ENCODE measurements at regions not wholly inside any gene's neighbourhood (a gene's known extent, or its start where the extent isn't known, plus 50 kb on each side); places are given as distances from the start of the nearest gene placed in this dataset.
"Not testable (repeated sequence)": the region's sequence is repeated elsewhere in the genome, so short reads cannot be mapped to it uniquely, and the experiment has no call there.

GRCh38 chr3:74214286-74214685 is 400.2 kb downstream of the CNTN3 start:
- no peak for TF ChIP-seq CTCF (IDR thresholded peaks at IDR 0.05)
- ATAC-seq, result no peak
- Histone ChIP-seq H3K4me1 (no peaks in the 10 kb centered on the region), H3K27me3 (no peaks in the 10 kb centered on the region), H3K27ac (no peak overlapping the region), H3K4me3 (no peak overlapping the region), H3K9me3 (peaks cover 0 to 6% (median 0%) of the 10 kb centered on the region in 4 donors), H3K36me3 (no peaks in the 10 kb centered on the region)
- intact Hi-C loops (cut with DNase I), result no loop called here
- 70 to 82% methylated on average over 4 of the region's 4 CpGs for WGBS, 2 donors
- DNase-seq, result no peak
- FAIRE-seq, result no peak

GRCh38 chr3:74210739-74211138 is 403.7 kb downstream of the CNTN3 start:
- TF ChIP-seq CTCF (IDR thresholded peaks at IDR 0.05), result no peak
- FAIRE-seq (no peak), DNase-seq (no peak), ATAC-seq (no peak)
- no peaks in the 10 kb centered on the region for H3K9me3 ChIP-seq
- no peak overlapping the region for H3K27ac ChIP-seq
- H3K36me3 ChIP-seq, result no peaks in the 10 kb centered on the region
- intact Hi-C loops (cut with DNase I), result no loop called here
- no peaks in the 10 kb centered on the region for H3K4me1 ChIP-seq
- no peaks in the 10 kb centered on the region for H3K27me3 ChIP-seq
- H3K4me3 ChIP-seq, result no peak overlapping the region

- no peaks in the 10 kb centered on the region for H3K36me3 ChIP-seq
- H3K4me1 ChIP-seq, result no peaks in the 10 kb centered on the region
- intact Hi-C loops (cut with DNase I), result no loop called here
- H3K27me3 ChIP-seq, result no peaks in the 10 kb centered on the region
- H3K27ac ChIP-seq, result no peak overlapping the region
- WGBS, 2 donors, result 6 to 8% methylated on average over 2 of the region's 2 CpGs
- ATAC-seq (no peak), DNase-seq (no peak), FAIRE-seq (no peak)
- no peak overlapping the region for H3K4me3 ChIP-seq
- TF ChIP-seq CTCF (IDR thresholded peaks at IDR 0.05), result no peak
- H3K9me3 ChIP-seq, result no peaks in the 10 kb centered on the region
Observed at GRCh38 chr3:74200952-74201351, 413.5 kb downstream of the CNTN3 start.

DNA sequence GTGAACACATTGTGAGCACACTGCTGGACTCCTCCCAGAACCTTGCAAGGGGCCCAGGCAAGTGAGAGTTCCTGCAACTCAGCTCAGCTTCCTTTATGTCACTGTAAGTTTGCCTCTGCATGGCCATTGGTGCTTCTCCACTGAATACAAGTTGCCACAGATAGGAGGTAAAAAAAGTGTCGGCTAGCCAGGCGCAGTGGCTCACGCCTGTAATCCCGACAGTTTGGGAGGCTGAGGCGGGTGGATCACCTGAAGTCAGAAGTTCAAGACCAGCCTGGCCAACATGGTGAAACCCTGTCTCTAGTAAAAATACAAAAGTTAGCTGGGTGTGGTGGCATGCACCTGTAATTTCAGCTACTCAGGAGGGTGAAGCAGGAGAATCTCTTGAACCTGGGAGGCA is 435.8 kb downstream of the CNTN3 start:
- ATAC-seq; H3K9me3 ChIP-seq; H3K27me3 ChIP-seq; FAIRE-seq; intact Hi-C loops (cut with DNase I); H3K4me1 ChIP-seq; H3K4me3 ChIP-seq; H3K36me3 ChIP-seq; DNase-seq; H3K27ac ChIP-seq: not testable (repeated sequence)
- WGBS, 2 donors, result 82 to 87% methylated on average over 5 of the region's 5 CpGs

GRCh38 chr3:74173090-74173489 is 441.4 kb downstream of the CNTN3 start:
- Histone ChIP-seq H3K27ac (no peak overlapping the region), H3K27me3 (no peaks in the 10 kb centered on the region), H3K4me1 (no peaks in the 10 kb centered on the region), H3K9me3 (no peaks in the 10 kb centered on the region), H3K4me3 (no peak overlapping the region), H3K36me3 (no peaks in the 10 kb centered on the region)
- intact Hi-C loops (cut with DNase I), result no loop called here
- FAIRE-seq, result no peak
- no peak for ATAC-seq
- no peak for TF ChIP-seq CTCF (IDR thresholded peaks at IDR 0.05)
- no peak for DNase-seq
- 32 to 63% methylated on average over 2 of the region's 2 CpGs for WGBS, 2 donors

- H3K27me3 ChIP-seq, result no peaks in the 10 kb centered on the region
- no peak overlapping the region for H3K27ac ChIP-seq
- 31 to 59% methylated on average over 1 of the region's 1 CpG for WGBS, 2 donors
- DNase-seq (no peak), ATAC-seq (no peak), FAIRE-seq (no peak)
- intact Hi-C loops (cut with DNase I), result no loop called here
- no peaks in the 10 kb centered on the region for H3K36me3 ChIP-seq
- no peaks in the 10 kb centered on the region for H3K9me3 ChIP-seq
- no peak overlapping the region for H3K4me3 ChIP-seq
- H3K4me1 ChIP-seq, result no peaks in the 10 kb centered on the region
- no peak for TF ChIP-seq CTCF (IDR thresholded peaks at IDR 0.05)
Observed at GRCh38 chr3:74167926-74168325, 446.5 kb downstream of the CNTN3 start.

All from pancreas (tissue), 10 donors.